Ovary (tissue), 3 donors: ENCODE measurements at regions not wholly inside any gene's neighbourhood (a gene's known extent, or its start where the extent isn't known, plus 50 kb on each side); places are given as distances from the start of the nearest gene placed in this dataset.

Source experiments
- EP300 ChIP-seq: sonication (generic); formaldehyde crosslinking; IDR thresholded peaks from one replicate; pipeline ENCODE4 v1.6.1; 2017; ENCODE audit warnings: antibody characterized with exemption
- POLR2A ChIP-seq: fragments of 450-650 bp; IDR thresholded peaks from one replicate; pipeline ENCODE4 v1.6.1; 2017; ENCODE audit warnings: antibody characterized with exemption, mild to moderate bottlenecking, moderate library complexity
- TF ChIP-seq, protein P1 (sequence below), 3 donors: fragments of 450-650 bp in 2 of 3; fragments of 200-600 bp in 1 of 3; IDR thresholded peaks; one replicate each; pipeline versions ENCODE4 v1.5.1 to v1.8.0; 2016 to 2022; ENCODE audit warnings: antibody characterized with exemption in 3 of 3, mild to moderate bottlenecking in 1 of 3
- donor health status: DM: no; HTN: no; CAD: no.

DNA sequence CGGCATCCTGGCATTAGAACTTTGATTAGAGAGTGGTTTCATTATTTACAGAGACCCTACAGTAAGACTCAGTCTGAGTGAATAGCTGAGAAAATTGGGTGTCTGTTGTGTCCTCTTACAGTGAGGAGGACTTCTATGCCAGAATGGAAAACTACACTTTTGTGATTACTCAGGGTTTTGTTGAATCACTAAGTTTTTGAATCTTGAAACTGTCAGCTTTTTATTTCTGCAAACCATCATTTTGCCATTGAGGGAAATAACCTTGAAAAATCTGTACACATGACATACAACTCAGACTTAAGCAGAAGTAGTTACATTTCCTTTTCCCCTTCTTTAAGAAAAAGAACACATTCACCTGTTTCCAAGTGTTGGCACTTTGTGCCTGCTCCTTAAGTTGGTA, 117.6 kb upstream of the RASGEF1B start:
- TF ChIP-seq, protein P1, sequence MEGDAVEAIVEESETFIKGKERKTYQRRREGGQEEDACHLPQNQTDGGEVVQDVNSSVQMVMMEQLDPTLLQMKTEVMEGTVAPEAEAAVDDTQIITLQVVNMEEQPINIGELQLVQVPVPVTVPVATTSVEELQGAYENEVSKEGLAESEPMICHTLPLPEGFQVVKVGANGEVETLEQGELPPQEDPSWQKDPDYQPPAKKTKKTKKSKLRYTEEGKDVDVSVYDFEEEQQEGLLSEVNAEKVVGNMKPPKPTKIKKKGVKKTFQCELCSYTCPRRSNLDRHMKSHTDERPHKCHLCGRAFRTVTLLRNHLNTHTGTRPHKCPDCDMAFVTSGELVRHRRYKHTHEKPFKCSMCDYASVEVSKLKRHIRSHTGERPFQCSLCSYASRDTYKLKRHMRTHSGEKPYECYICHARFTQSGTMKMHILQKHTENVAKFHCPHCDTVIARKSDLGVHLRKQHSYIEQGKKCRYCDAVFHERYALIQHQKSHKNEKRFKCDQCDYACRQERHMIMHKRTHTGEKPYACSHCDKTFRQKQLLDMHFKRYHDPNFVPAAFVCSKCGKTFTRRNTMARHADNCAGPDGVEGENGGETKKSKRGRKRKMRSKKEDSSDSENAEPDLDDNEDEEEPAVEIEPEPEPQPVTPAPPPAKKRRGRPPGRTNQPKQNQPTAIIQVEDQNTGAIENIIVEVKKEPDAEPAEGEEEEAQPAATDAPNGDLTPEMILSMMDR (IDR thresholded peaks at IDR 0.05) = no peak
- TF ChIP-seq EP300 (no peak), POLR2A (no peak)
